Caki2 (cell line): ENCODE measurements at regions not wholly inside any gene's neighbourhood (a gene's known extent, or its start where the extent isn't known, plus 50 kb on each side); places are given as distances from the start of the nearest gene placed in this dataset.
"Not testable (repeated sequence)": the region's sequence is repeated elsewhere in the genome, so short reads cannot be mapped to it uniquely, and the experiment has no call there.

Experiments used
- DNase-seq: peaks from one replicate; pipeline ENCODE4 v3.0.0-alpha.2; 2015; ENCODE audit warnings: low read depth
- in situ Hi-C: cut with HindIII; loops from 2 replicates; pipeline ENCODE4 v1.10.0; 2016; ENCODE audit warnings: low sequenced_read_pairs, low pct_unique_long_range_greater_than_20kb, mixed read lengths

GRCh38 chr2:186129767-186130581 is 356.1 kb upstream of the ZC3H15 start:
- DNase-seq: peak; percentile 45

GRCh38 chr2:186130748-186131641 is 355.1 kb upstream of the ZC3H15 start:
- in situ Hi-C loops: no loop called here
- no peak for DNase-seq

More at GRCh38 chr2:186129767-186130581, 356.1 kb upstream of the ZC3H15 start:
- in situ Hi-C loops: no loop called here

- DNase-seq: no peak
- in situ Hi-C loops: no loop called here
Observed at GRCh38 chr2:186135686-186136085, 350.4 kb upstream of the ZC3H15 start.

GRCh38 chr2:186136860-186137259 is 349.2 kb upstream of the ZC3H15 start:
- in situ Hi-C loops: no loop called here
- no peak for DNase-seq

GRCh38 chr2:186138845-186139244 is 347.2 kb upstream of the ZC3H15 start:
- no peak for DNase-seq
- in situ Hi-C loops: no loop called here

- no peak for DNase-seq
- in situ Hi-C loops: no loop called here
Observed at GRCh38 chr2:186159101-186159500, 327.0 kb upstream of the ZC3H15 start.

GRCh38 chr2:186164325-186164724 is 321.7 kb upstream of the ZC3H15 start:
- in situ Hi-C loops: no loop called here
- no peak for DNase-seq

GRCh38 chr2:186170693-186171092 is 315.4 kb upstream of the ZC3H15 start:
- no peak for DNase-seq
- in situ Hi-C loops: no loop called here

GRCh38 chr2:186181625-186182024 is 304.4 kb upstream of the ZC3H15 start:
- in situ Hi-C loops: no loop called here
- DNase-seq: no peak

GRCh38 chr2:186182366-186182765 is 303.7 kb upstream of the ZC3H15 start:
- in situ Hi-C loops, DNase-seq: not testable (repeated sequence)

- in situ Hi-C loops: no loop called here
- DNase-seq: no peak
Observed at GRCh38 chr2:186183406-186183805, 302.7 kb upstream of the ZC3H15 start.

GRCh38 chr2:186187854-186188253 is 298.2 kb upstream of the ZC3H15 start:
- in situ Hi-C loops: no loop called here
- DNase-seq: no peak

GRCh38 chr2:186189816-186190215 is 296.2 kb upstream of the ZC3H15 start:
- in situ Hi-C loops: no loop called here
- DNase-seq: no peak

GRCh38 chr2:186195696-186196095 is 290.4 kb upstream of the ZC3H15 start:
- DNase-seq: no peak
- in situ Hi-C loops: no loop called here

GRCh38 chr2:186197955-186198354 is 288.1 kb upstream of the ZC3H15 start:
- no peak for DNase-seq
- in situ Hi-C loops: no loop called here

GRCh38 chr2:186199029-186199428 is 287.0 kb upstream of the ZC3H15 start:
- DNase-seq: no peak
- in situ Hi-C loops: no loop called here

- DNase-seq: no peak
- in situ Hi-C loops: no loop called here
Observed at GRCh38 chr2:186201371-186201770, 284.7 kb upstream of the ZC3H15 start.

GRCh38 chr2:186205254-186205911 is 280.7 kb upstream of the ZC3H15 start:
- no peak for DNase-seq
- in situ Hi-C loops: no loop called here

- in situ Hi-C loops: no loop called here
- no peak for DNase-seq
Observed at GRCh38 chr2:186209532-186209931, 276.5 kb upstream of the ZC3H15 start.
